Nucleus accumbens (tissue), 56 donors: ENCODE measurements at regions not wholly inside any gene's neighbourhood (a gene's known extent, or its start where the extent isn't known, plus 50 kb on each side); places are given as distances from the start of the nearest gene placed in this dataset.
"Not testable (repeated sequence)": the region's sequence is repeated elsewhere in the genome, so short reads cannot be mapped to it uniquely, and the experiment has no call there.

ENCODE experiments used
- DNase-seq, 56 donors: peaks; one replicate each; lab custom pipeline; 2025; lab: John Stamatoyannopoulos, UW

- no peak for DNase-seq
These were observed 80.1 kb downstream of the PTPRS start for GRCh38 chr19:5260381-5260967.

GRCh38 chr19:5259750-5260149 lies 80.9 kb downstream of the PTPRS start:
- no peak for DNase-seq

DNA sequence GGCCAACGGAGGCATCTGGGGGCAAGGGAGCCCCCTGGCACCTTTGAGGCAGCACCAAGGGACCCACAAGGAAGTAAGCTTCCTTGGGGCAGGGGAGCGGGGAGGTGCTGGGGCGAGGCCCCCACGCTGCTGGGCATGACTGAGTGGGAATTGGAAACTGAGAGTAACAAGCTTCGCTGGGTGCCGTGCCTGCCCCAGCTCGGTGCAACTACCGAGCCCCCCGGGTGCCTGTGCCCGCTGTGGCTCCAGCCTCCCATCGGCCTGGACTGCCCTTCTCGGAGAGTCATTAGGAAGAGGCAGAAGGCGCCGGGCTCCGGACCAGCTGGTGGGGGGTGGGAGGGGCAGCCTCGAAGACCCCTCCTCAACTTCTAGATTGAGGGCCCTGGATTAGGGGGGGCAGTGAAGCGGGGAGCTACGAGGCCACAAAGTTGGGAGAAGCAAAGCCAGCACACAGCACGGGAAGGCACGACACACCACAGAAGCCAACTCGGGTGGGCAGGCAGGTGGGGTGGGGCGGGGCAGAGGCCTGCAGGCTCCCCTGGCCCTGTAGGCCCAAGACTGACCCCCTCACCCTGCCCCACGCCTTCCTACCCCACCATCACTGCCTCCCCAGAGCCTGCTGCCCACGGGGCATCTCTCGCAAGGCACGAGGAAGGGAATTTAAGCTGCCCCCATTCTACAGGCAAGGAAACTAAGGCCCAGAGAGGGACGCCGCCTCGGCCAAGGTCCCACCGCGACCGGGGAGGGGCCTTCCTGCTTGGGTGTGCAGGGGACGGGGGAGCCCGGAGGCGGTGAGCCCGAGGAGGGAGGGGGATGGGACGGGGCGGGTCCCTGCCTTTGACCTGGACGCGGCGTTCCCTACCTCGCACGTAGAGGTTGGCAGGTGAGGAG lies 83.2 kb downstream of the PTPRS start:
- no peak for DNase-seq

DNA sequence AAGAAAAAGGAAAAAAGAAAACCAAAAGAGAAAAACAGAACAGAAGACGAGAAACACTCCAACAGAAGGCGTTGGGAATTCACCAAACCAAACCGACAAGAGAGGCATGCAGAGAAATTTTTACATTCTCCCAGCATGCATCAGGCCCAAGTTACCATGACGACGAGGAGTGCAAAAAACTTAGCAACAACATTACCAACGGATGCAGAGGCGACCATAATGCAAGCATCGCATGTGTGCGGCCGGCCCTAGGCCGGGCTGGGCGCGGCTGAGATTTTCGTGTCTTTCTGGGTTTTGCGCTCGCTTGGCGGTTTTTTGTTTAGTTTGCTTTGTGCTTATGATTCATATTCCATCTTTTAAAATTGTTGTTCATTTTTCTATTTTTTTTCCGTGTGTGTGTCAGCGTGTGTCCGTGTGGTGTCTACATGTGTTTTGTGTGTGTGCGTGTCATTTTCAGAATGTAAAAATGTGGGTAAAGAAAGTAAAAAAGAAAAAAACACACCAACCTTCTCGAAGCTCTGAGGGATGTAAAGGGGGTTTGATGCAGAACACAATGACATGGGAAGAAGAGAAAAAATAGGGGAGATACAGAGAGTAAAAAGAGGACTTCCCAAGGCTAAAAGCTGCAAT lies 84.9 kb downstream of the PTPRS start:
- peak in 9 of 56 donors; percentile 1 to 34 (median 11) for DNase-seq

DNA sequence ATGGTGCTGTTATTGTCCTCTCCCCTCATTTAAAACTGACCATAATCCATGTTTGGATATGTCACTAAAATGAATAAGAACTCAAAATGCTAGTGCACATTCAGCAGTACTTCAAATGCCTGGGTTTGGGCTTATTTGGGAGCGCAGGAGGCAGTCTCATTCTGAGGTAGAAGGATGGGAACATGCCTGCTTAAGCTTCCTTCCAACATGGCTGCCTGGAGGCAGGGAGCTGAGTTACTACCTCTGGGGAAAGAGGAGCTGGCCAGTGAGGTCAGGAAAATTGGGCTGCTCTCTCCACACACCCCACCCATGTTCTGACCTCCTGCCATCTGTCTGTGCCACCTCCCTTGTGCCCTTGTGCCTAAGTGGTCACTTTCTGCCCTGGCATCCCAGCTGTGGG lies 85.7 kb downstream of the PTPRS start:
- no peak for DNase-seq

- no peak for DNase-seq
These were observed 86.1 kb downstream of the PTPRS start for GRCh38 chr19:5254543-5254942.

DNA sequence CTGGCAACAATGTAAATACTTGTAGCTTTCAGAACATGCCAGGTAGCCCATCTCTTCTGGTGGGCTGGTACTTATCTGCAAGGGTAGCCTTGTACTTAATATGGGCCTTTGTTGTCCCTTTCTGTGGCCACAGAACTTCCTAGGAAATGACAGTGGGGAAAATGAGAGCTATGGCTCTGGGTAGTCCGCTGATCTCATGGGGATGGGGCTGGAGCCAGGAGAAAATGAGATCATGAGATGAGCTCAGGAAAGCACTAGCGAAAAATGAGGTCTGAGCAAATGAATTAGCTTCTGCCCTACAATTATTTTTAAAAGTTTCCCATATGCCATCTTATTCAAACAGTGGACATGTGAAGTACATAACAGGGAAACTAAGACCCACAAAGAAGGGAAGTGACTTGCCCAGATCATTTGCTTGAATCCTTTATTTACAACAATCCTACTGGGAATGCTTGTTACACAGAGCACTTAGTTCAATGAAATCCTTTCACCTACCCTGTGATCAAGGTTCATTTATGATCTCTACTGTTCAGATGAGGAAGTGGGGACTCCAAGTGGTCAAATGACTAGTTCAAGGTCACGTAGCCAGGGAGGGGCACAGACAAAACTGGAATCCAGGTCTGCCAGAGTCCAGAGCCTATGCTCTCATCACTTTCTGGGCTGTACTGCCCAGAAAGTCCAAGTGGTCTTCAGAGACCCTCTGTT lies 87.1 kb downstream of the PTPRS start:
- DNase-seq, result no peak

DNA sequence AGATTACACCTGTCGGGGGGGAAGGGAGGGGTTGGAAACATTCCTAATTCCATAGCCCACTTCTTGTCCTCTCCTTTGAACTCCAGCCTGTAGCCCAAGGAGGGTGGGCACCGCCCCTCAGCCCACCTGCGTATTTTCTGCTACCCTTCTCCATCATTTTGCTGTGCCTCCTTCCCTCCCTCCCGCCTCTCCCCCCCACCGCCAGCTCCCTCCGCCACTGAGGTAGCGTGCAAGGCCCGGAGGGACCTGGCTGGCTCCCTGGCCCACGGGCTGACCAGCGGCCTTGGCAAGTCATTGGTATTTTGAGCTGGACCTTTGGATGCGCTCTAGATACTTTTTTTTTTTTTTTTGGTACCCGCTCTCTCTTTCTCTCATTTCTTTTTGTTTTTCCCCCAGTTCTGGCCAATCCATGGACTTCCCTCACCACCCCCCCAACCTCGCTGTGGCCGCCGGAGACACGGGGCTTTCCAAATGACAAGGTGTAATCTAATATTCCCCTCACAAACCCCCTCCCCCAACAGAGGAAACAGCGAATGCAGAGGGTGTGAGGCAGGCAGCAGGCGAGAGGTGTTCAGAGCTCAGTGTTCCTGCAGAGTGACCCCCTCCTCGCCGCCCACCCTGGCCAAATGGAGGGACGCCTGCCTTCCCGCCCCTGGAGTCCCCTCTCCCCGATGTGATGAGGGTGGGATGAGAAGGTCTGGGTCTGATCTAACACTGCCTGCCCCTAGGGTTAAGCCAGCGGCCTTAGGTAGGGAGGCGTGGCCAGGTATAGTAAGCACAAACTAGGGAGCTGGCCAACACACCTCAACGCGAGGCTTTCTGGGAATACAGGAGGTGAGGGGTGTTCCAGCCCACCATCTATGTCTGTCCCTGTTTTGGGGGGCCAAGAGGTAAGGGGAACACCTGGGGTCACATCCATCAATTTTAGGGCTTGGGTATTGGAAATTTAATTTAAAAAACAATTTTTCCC lies 89.2 kb downstream of the PTPRS start:
- DNase-seq, result peak in 2 of 56 donors; percentile 10 to 17

- peak in 53 of 56 donors; percentile 4 to 85 (median 55) for DNase-seq
These were observed 90.4 kb downstream of the PTPRS start for GRCh38 chr19:5250127-5250659.

DNA sequence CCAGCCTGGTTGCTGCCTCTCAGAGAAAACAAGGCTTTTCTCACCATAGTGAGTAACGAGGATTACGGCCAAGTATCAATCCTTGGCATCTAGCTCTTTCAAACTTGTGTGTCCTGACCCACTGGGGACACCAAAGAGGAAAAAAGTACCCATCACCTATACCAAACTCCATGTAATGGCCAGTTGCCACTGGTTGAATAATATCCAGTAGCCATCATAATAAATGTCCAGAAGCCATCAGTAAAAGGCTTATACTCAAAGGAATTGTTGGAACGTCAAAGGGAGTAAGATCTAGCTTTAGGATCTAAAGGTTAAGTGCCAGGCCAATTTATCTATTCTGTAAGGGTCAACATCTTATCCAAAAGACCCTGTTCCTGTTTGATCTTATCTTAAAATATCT lies 91.1 kb downstream of the PTPRS start:
- DNase-seq, result no peak

DNA sequence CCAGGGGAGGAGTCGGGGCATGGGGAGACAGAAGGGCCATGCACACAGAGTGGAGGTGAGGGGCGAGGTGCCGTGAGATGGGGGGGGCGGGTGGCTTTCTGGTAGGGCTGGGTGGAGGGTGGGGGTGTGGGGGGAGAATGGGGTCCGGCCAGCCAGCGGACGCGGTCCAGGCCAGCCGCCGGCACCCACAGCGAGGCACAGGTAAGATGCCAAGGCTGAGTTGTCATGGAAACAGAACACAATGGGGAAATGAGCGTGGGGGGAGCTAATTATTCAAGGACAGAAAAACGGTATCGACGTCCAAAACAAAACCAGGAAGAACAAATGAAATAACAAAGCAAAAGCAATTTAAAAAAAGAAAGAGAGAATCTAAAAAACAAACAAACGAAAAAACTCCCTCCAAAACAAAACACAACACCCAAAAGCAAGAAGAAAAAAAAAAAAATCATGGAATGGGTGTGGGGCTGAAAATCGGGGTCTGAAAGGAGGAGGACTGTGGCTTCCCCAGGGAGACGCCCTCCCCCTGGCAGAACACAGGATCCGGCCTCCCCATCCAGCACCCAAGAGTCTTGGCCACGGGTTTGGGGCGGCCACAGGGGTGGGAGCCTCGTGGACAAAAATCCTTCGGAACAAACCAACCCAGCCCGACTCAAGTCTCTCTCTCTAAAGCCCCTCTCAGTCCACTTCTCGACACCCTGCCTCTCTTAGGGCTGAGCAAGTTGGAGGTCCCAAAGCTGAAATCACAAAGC lies 92.5 kb downstream of the PTPRS start:
- peak in 6 of 56 donors; percentile 4 to 38 (median 19) for DNase-seq

DNA sequence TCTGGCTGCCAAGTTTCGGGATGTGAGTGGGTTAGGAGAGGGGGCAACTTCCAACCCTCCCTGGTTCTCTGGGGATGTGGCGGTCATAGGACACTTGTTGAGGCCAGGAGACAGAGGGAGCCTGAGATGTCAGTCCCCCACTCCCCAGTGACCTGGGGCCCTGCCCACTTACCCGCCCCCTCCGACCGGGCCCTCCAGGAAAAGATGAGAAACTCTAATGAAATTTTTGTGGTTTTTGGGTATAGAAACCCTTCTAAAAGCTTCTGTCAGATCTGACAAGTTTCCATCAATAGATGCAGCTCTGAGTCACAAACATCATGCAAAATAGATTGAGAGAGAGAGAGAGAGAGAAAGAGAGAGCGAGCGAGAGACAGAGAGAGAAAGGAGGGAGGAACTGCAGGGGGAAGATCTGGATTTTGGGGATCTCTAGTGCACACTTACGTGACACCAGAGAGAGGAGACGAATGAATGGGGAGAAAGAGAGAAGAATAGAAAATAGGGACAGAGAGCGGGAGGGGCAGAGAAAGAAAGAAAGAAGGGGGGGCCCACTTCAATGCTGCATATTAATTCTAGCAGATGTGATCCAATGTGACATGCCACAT lies 94.0 kb downstream of the PTPRS start:
- DNase-seq, result no peak

DNA sequence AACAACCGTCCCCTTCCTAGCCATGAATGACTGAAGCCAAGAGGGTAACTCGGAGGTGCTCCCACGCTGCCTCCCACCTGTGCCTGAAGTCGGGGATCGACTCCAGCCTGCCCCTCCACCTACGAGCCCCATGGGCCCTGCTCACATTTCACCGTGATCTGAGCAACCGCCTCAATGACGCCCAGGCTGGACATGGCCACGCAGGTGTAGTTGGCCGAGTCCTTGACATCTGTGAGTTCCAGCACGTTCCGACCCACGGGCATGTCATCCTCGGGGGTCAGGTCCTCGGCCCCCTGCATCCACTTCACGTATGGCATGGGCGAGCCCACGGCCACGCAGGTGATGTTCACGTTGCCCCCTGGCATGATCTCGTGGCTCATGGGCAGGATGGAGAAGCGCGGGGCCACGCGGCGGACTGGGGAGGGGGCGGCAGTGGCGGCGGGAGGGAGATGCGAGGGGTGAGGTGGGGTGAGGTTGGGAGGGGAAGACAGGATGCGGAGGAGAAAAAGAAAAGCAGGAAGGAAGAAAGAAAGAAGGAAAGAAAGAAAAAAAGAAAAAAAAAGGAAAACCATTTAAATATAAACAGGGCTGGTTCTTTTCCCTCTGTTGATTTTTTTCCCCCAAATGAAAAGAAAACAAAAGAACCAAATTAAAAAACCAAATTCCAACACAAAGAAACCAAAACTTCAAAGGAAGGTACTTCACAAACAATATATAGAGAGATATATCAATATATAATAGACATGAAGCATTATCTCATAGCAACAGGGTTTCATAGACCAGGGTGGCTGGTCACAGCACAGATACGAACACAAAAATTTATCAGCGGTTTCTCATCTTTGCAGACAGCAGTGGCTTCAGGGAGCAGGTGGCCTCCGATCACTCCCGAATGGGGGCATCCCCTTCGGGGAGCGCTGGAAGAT lies 94.7 kb downstream of the PTPRS start:
- no peak for DNase-seq

DNA sequence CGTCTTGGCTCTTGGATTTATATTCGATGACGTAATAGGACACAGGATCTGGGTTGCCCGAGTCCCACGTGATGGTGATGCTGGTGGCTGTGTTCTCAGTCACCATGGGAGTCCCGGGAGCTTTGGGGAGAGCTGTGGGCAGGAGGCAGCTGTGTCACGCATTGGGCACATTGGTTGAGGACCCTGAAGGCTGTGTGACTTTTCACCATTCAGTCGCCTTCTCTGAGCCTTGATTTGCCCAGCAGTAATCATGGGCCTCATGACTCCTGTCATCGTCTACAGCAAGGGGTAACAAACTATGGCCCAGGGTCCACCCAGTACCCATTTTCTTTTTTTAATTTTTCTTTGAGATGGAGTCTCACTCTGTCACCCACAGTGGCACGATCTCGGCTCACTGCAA lies 96.3 kb downstream of the PTPRS start:
- DNase-seq, result no peak

GRCh38 chr19:5243878-5244277 lies 96.7 kb downstream of the PTPRS start:
- no peak for DNase-seq

- not testable (repeated sequence) for DNase-seq
These were observed 98.7 kb downstream of the PTPRS start for GRCh38 chr19:5241896-5242295.

DNA sequence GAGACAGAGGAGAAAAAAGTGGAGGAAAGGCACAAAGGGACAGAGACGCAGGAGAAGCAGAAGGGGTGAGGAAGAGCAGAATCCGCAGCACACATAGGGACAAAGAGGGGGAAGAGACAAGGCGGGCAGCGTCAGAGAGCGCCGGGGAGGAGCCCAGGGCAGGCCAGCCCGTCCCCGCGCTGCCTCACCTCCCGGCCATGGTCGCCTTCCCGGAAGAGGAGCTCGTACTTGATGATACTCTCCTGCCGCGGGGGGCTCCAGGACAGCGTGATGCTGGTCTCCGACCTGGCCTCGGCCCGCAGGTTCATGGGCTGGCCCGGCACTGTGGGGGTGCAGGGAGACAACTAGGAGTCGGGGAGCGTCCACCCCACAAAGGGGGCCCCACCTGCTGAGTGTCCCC lies 100.6 kb downstream of the PTPRS start:
- no peak for DNase-seq
